NCI-H1092 treated with DMSO at 0.1 percent for 48 hours (cell line): ENCODE measurements at regions not wholly inside any gene's neighbourhood (a gene's known extent, or its start where the extent isn't known, plus 50 kb on each side); places are given as distances from the start of the nearest gene placed in this dataset.

ENCODE experiments used
- DNase-seq: peaks from one replicate; lab custom pipeline; 2025; lab: John Stamatoyannopoulos, UW

DNA sequence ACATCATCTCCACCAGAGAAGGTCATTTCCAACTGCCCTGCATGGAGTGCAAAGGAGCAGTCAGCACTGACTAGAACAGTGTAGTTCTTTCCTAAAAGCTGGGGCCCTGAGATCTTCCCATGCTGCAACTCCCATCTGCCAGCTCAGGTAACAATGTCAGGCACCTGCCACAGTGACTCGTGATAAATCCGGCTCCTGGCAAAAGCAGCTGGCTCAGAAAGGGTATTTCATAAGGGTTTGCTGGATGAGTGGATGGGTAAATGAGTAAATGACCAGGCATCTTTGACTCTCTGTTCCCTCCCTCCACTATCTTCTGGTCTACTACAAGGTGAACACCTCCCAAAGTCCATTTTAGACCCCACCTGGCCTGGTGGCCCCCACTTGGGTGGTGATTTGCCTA is 403.6 kb downstream of the NXPE2 start:
- peak; percentile 54 for DNase-seq

GRCh38 chr11:115083144-115083806 is 404.9 kb downstream of the NXPE2 start:
- DNase-seq: peak; percentile 54

DNA sequence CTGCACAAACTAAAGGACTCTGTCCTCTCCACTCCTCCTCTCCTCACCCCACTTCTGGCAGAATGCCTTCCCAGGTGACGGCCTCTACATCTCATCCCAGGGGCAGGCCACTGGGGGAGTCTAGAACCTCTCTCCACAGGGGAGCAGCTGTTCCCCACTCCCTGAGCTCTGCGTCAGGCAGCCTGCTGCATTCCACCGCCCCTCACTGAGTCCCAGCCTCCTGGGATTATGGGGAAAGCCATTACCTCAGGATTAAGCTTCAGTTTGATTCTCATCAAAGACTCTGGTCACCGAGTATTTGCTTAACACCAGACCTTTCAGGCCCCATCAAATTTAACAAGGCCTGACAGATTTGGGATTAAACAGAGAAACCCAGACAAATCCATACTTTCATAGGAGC is 405.9 kb downstream of the NXPE2 start:
- DNase-seq: no peak

DNA sequence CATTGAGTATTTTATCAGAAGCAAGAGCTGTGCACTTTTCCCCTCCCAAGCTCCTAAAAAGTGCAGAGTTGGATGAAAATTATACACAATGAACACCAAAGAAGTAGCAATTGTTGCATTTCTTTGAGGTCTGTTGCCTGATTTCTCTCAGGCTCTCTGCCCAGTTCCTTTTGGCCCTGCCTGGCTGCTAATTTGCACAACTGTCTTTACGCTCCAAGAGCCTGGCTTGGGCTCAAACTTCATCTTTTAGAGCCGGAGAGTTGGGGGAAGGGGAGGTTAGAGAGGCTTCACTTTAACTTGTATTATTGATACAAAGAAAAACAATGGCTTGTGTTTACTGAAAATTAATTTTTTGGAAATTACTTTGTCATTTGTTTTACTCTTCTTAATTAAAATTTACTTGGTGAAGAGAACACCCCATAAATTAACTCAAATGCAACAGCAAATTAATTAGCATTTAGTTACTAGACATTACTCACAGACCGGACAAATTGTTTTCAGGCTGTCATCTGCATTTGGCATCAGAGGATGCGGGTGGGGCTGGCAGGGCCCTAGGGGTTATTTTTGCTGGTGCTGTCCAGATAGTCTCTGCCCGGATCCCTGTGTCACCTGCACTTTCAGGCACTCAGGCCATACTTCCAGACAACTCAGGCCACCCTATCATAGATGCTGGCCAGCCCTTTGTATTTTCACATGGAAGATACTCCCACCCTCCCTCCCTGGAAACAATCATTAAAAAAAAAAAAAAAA is 407.3 kb downstream of the NXPE2 start:
- peak; percentile 31 for DNase-seq

DNA sequence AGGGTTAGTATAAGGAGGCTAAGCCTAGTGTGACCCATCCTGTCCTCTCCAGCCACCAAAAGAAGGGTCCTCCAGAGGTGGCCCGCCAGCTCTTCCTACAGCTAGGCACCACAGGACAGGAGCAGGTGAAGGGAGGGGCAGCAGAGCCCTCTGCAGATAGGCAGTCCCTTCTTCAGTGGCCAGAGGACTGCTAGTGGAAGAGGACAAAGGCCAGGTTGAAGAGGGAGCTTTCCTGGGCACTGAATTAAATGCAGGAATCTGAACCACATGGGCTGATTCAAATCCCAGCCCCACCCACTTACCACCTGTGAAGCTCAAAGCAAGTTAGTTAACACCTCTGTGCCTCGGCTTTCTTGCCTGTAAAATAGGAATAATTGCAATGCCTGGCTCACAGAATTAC is 409.5 kb downstream of the NXPE2 start:
- DNase-seq: no peak

DNA sequence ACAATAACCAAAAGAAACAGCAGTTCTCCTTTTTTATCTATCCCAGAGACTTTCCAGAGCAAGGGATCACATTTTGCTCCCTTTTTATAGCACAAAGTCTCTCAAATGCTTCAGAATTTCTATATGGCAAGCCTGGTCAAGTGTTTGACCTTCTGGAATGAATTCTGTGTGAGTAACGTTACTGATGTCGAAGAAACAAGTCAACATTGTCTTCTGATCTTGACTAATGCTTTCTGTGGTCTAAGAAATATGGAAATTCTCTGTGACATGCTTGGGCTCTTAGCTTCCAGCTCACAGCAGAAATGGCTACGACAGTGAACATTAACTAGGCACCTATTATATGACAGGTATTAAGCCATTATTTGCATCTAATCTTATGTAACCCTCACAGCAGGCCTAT is 411.7 kb downstream of the CADM1 start:
- DNase-seq: no peak

DNA sequence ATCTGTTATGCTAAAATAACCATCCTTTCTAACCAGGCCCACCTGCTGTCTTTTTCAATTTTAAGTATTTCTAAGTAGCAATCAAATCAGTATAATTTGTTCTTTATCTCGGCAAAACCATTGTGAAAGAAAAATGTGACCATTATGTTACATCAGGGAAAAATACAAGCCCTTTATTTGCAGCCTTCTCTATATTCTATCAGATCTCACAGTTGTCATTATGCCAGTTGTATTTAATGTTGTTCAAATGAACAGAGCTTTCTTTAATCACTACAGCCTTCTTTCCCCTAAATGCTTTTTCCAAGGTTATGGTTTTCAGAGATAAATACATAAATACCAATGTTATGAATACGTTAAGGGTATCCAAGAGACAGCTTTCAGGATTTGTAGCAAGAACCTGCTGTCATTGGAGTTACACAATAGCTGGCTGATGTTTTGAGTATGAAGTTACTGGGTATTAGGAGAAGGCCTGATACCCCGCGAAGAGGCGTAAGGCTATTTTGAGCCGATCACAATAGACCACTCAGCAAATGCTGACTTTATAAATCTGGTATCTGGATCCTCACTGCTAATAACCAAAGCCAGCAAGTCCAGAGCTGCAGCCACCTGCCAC is 406.3 kb downstream of the CADM1 start:
- DNase-seq: no peak

- no peak for DNase-seq
These were observed 403.5 kb downstream of the CADM1 start for GRCh38 chr11:115100706-115101105.

DNA sequence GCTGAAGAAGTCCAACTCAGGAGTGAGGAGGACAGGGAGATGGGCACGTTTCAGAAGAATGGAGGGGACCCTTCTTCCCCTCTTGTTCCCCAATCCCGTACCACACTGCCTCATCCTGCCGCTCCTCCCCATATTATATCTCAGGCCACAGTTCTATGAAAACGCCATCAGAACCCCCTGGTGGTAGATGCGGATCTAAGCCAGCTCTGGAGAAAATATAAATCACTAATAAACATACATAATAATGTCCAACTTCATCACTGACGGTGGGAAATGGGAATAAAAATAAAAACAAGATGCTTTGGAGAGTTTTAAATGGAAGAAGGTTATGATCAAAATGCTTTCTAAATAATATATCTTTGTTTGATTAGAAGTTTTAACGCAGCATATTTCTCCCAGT is 400.3 kb downstream of the CADM1 start:
- DNase-seq: no peak

DNA sequence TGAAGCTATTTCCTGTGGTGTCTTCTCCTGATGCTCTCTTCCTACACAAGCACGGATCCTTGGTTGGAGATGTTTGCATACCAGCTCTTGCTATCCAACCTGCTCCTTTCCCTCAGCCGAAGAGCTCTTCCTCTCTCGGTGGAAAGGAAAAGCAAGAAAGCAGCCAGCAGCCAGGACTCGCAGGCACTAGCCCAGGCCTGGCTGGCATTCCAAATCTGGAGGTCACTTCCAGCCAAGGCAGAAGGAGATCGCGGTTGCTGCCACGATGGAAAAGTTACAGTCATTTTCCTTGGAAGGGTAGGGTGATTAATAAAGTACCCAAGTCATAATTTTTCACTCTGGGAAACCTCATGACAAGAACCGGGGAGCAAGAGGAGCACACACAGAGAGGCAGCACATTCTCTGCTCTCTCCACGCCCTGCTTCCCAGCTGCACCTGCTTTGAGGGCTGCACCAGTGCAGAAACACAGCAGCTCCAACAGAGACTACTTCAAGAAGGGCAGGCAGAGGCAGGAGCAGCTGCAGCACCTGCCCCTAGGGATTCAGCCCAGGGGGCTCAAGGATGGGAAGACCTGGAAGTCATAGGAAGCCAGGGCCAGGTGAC is 399.3 kb downstream of the CADM1 start:
- DNase-seq: no peak

DNA sequence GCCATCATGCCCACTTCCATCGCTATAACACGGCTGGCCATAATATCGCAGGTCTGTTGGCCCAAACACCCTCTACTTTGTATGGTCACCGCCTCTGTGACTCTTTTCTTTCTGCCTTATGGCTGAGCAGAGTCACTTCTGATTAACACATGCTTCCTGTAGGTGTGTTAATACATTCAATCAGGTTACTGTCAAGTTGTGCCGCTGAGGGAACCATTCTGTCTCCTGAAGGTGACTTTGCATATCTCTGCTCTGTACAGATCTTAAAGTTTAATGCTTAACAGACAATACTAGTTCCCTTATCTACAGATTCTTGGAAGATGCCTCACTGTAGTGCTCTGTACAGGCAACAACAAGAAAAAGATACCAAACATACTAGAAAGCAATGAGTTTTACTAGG is 393.1 kb downstream of the CADM1 start:
- no peak for DNase-seq

GRCh38 chr11:115112754-115113153 is 391.5 kb downstream of the CADM1 start:
- DNase-seq: peak; percentile 95

DNA sequence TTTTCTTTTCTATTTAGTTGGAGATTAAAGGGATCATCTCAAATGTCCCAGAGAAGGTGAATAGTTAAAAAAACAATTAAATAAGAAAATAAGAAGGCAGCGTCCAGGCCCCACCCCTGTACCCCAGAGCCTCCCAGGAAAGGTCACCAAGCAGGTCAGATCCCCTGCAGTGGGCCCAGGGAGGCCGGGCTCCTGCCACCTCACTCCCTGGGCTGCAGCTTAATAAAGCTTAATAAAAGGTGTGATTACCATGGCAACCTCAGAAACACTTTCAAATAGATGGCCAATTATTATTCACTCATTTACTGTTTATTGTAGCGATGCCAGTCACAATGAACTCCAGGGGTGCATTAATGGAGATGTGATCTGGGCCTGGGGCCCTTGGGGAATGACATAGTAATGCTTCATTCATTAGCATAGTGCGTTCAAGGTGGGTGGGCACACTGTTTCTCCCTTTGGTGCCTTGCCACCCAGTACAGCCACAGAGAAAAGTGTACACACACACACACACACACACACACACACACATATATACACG is 386.2 kb downstream of the CADM1 start:
- no peak for DNase-seq

GRCh38 chr11:115119146-115119545 is 385.1 kb downstream of the CADM1 start:
- DNase-seq: no peak
